Urinary bladder (tissue), 3 donors: ENCODE measurements at regions not wholly inside any gene's neighbourhood (a gene's known extent, or its start where the extent isn't known, plus 50 kb on each side); places are given as distances from the start of the nearest gene placed in this dataset.
A peak's percentile ranks its signal among the peaks of the same experiment; 100 is the strongest.

ENCODE experiments used
- DNase-seq: peaks from one replicate; pipeline ENCODE4 v3.0.0-alpha.2; 2015; ENCODE audit errors: extremely low spot score
- H3K27ac ChIP-seq: one replicate; pipeline ENCODE4 v1.5.1; 2013; ENCODE audit warnings: low read depth, mild to moderate bottlenecking, moderate library complexity
- H3K36me3 ChIP-seq: one replicate; pipeline ENCODE4 v1.6.1; 2013; ENCODE audit warnings: mild to moderate bottlenecking, moderate library complexity; ENCODE audit not compliant: insufficient read depth
- H3K4me1 ChIP-seq: one replicate; pipeline ENCODE4 v1.6.1; 2013; ENCODE audit warnings: mild to moderate bottlenecking, moderate library complexity; ENCODE audit not compliant: insufficient read depth
- H3K4me3 ChIP-seq: one replicate; pipeline ENCODE4 v1.5.1; 2013; ENCODE audit warnings: low read depth, low read length
- WGBS: extraction: QIAGEN DNeasy Blood & Tissue Kit; methylation state at CpG from one replicate; pipeline ENCODE4 v1.1.7; 2013; 5-methylcytosine and 5-hydroxymethylcytosine counted together
- donor health status: healthy with polysubstance abuse.
- donor health status: healthy.

- H3K4me1 ChIP-seq = no peaks in the 10 kb centered on the region
- no peaks in the 10 kb centered on the region for H3K36me3 ChIP-seq
- no peak overlapping the region for H3K27ac ChIP-seq
- 70% methylated on average over 13 of the region's 13 CpGs for WGBS
- no peak for DNase-seq
- H3K4me3 ChIP-seq = no peak overlapping the region
These were observed 563.0 kb upstream of the SEMA3D start for GRCh38 chr7:85749696-85750453.

- DNase-seq = no peak
- WGBS = 89% methylated on average over 3 of the region's 3 CpGs
- H3K36me3 ChIP-seq = no peaks in the 10 kb centered on the region
- no peaks in the 10 kb centered on the region for H3K4me1 ChIP-seq
- H3K4me3 ChIP-seq = no peak overlapping the region
- H3K27ac ChIP-seq = no peak overlapping the region
These were observed 562.0 kb upstream of the SEMA3D start for GRCh38 chr7:85748861-85749260.

- H3K27ac ChIP-seq = no peak overlapping the region
- H3K36me3 ChIP-seq = no peaks in the 10 kb centered on the region
- no peaks in the 10 kb centered on the region for H3K4me1 ChIP-seq
- DNase-seq = no peak
- WGBS = 92% methylated on average over 3 of the region's 3 CpGs
- no peak overlapping the region for H3K4me3 ChIP-seq
These were observed 550.6 kb upstream of the SEMA3D start for GRCh38 chr7:85737426-85737825.

- H3K4me3 ChIP-seq = no peak overlapping the region
- no peaks in the 10 kb centered on the region for H3K36me3 ChIP-seq
- no peaks in the 10 kb centered on the region for H3K4me1 ChIP-seq
- WGBS = 96% methylated on average over 9 of the region's 9 CpGs
- no peak for DNase-seq
- no peak overlapping the region for H3K27ac ChIP-seq
These were observed 549.2 kb upstream of the SEMA3D start for GRCh38 chr7:85736085-85736484.

- Histone ChIP-seq H3K27ac (no peak overlapping the region), H3K4me1 (no peaks in the 10 kb centered on the region), H3K4me3 (no peak overlapping the region), H3K36me3 (no peaks in the 10 kb centered on the region)
- DNase-seq = no peak
- 81% methylated on average over 1 of the region's 1 CpG for WGBS
These were observed 548.0 kb upstream of the SEMA3D start for GRCh38 chr7:85734823-85735222.

GRCh38 chr7:85733169-85733915, 546.5 kb upstream of the SEMA3D start:
- Histone ChIP-seq H3K4me1 (no peaks in the 10 kb centered on the region), H3K36me3 (no peaks in the 10 kb centered on the region), H3K27ac (no peak overlapping the region), H3K4me3 (no peak overlapping the region)
- no peak for DNase-seq
- 78% methylated on average over 2 of the region's 2 CpGs for WGBS

- Histone ChIP-seq H3K4me1 (no peaks in the 10 kb centered on the region), H3K27ac (no peak overlapping the region), H3K4me3 (no peak overlapping the region), H3K36me3 (no peaks in the 10 kb centered on the region)
- WGBS = 24% methylated on average over 2 of the region's 2 CpGs
- no peak for DNase-seq
These were observed 543.2 kb upstream of the SEMA3D start for GRCh38 chr7:85730012-85730411.

GRCh38 chr7:85725026-85725425, 538.2 kb upstream of the SEMA3D start:
- WGBS = 72% methylated on average over 2 of the region's 2 CpGs
- H3K4me3 ChIP-seq = no peak overlapping the region

GRCh38 chr7:85719981-85720953, 533.4 kb upstream of the SEMA3D start:
- WGBS = 28% methylated on average over 4 of the region's 4 CpGs
- Histone ChIP-seq H3K27ac (no peak overlapping the region), H3K36me3 (no peaks in the 10 kb centered on the region), H3K4me3 (no peak overlapping the region), H3K4me1 (no peaks in the 10 kb centered on the region)
- DNase-seq = no peak

More at GRCh38 chr7:85725026-85725425, 538.2 kb upstream of the SEMA3D start:
- Histone ChIP-seq H3K4me1 (no peaks in the 10 kb centered on the region), H3K27ac (no peak overlapping the region), H3K36me3 (no peaks in the 10 kb centered on the region)
- no peak for DNase-seq

- Histone ChIP-seq H3K36me3 (no peaks in the 10 kb centered on the region), H3K4me3 (no peak overlapping the region), H3K4me1 (no peaks in the 10 kb centered on the region), H3K27ac (no peak overlapping the region)
- no peak for DNase-seq
- 37% methylated on average over 2 of the region's 2 CpGs for WGBS
These were observed 529.5 kb upstream of the SEMA3D start for GRCh38 chr7:85716353-85716752.

GRCh38 chr7:85714951-85715350, 528.1 kb upstream of the SEMA3D start:
- peak; percentile 21 for DNase-seq
- no peaks in the 10 kb centered on the region for H3K4me1 ChIP-seq
- no peaks in the 10 kb centered on the region for H3K36me3 ChIP-seq
- H3K27ac ChIP-seq = no peak overlapping the region
- H3K4me3 ChIP-seq = no peak overlapping the region
- WGBS = 43% methylated on average over 2 of the region's 2 CpGs

- no peak overlapping the region for H3K27ac ChIP-seq
- H3K4me1 ChIP-seq = no peaks in the 10 kb centered on the region
- DNase-seq = no peak
- H3K4me3 ChIP-seq = no peak overlapping the region
- 95% methylated on average over 2 of the region's 2 CpGs for WGBS
- H3K36me3 ChIP-seq = no peaks in the 10 kb centered on the region
These were observed 527.3 kb upstream of the SEMA3D start for GRCh38 chr7:85714043-85714578.

- 98% methylated on average over 1 of the region's 1 CpG for WGBS
- Histone ChIP-seq H3K27ac (no peak overlapping the region), H3K4me3 (no peak overlapping the region), H3K36me3 (no peaks in the 10 kb centered on the region), H3K4me1 (no peaks in the 10 kb centered on the region)
- no peak for DNase-seq
These were observed 526.3 kb upstream of the SEMA3D start for GRCh38 chr7:85713171-85713570.
